ENCODE measurements at regions not wholly inside any gene's neighbourhood (a gene's known extent, or its start where the extent isn't known, plus 50 kb on each side); places are given as distances from the start of the nearest gene placed in this dataset.

DNA sequence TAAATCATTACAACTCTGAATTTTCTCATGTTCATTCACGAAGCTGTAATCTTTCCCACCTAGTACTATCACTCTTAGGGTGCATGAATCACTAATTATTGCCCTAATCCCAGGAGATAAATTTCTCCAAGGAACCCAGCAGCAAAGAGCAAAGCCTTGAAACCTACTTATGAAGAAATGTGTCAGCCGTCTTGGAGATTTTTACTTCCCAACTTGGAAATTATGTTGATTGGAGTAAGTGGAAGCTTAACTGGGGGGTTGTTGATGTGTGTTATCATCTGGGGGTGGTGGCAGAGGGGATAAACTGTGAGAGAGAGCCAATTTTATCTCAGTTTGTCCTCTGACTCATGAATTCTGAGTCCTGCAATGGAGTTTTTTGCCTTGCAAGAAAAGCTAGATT lies 440.5 kb upstream of the WWC1 start:
- Histone ChIP-seq H3K27me3 (ENCODE audit: insufficient read depth, low read depth, low read length) (peaks cover 3% of the 10 kb centered on the region), H4K20me1 (ENCODE audit: insufficient read depth) (no peaks in the 10 kb centered on the region), H3K79me2 (replicated peaks; ENCODE audit: insufficient read depth, low read length) (no peaks in the 10 kb centered on the region), H3K27ac (ENCODE audit: low read length) (no peak overlapping the region), H3K36me3 (ENCODE audit: insufficient read depth, low read length) (no peaks in the 10 kb centered on the region), H3K9ac (ENCODE audit: low read length) (no peak overlapping the region), H3K4me2 (ENCODE audit: low read length) (no peak overlapping the region), H3K9me3 (ENCODE audit: low read length) (no peaks in the 10 kb centered on the region), H3F3A (ENCODE audit: insufficient read depth, low read length, poor library complexity, severe bottlenecking) (no peaks in the 10 kb centered on the region), H3K4me3 (ENCODE audit: low read length) (no peak overlapping the region), H3K9me2 (ENCODE audit: insufficient read depth, low read length) (no peaks in the 10 kb centered on the region), H2AFZ (ENCODE audit: low read depth, low read length) (no peak overlapping the region)
- TF ChIP-seq MXI1 (conservative IDR thresholded peaks at IDR 0.05; ENCODE audit: poor library complexity, severe bottlenecking) (no peak), POLR2AphosphoS5 (IDR thresholded peaks at IDR 0.05) (no peak), EP300 (conservative IDR thresholded peaks at IDR 0.05; ENCODE audit: poor library complexity, severe bottlenecking) (no peak), EZH2 (IDR thresholded peaks at IDR 0.05; ENCODE audit: borderline replicate concordance, insufficient read depth, low read length, poor library complexity, severe bottlenecking) (no peak)
- TF ChIP-seq, protein P1, sequence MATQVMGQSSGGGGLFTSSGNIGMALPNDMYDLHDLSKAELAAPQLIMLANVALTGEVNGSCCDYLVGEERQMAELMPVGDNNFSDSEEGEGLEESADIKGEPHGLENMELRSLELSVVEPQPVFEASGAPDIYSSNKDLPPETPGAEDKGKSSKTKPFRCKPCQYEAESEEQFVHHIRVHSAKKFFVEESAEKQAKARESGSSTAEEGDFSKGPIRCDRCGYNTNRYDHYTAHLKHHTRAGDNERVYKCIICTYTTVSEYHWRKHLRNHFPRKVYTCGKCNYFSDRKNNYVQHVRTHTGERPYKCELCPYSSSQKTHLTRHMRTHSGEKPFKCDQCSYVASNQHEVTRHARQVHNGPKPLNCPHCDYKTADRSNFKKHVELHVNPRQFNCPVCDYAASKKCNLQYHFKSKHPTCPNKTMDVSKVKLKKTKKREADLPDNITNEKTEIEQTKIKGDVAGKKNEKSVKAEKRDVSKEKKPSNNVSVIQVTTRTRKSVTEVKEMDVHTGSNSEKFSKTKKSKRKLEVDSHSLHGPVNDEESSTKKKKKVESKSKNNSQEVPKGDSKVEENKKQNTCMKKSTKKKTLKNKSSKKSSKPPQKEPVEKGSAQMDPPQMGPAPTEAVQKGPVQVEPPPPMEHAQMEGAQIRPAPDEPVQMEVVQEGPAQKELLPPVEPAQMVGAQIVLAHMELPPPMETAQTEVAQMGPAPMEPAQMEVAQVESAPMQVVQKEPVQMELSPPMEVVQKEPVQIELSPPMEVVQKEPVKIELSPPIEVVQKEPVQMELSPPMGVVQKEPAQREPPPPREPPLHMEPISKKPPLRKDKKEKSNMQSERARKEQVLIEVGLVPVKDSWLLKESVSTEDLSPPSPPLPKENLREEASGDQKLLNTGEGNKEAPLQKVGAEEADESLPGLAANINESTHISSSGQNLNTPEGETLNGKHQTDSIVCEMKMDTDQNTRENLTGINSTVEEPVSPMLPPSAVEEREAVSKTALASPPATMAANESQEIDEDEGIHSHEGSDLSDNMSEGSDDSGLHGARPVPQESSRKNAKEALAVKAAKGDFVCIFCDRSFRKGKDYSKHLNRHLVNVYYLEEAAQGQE (IDR thresholded peaks at IDR 0.05; ENCODE audit: borderline replicate concordance) = no peak

DNA sequence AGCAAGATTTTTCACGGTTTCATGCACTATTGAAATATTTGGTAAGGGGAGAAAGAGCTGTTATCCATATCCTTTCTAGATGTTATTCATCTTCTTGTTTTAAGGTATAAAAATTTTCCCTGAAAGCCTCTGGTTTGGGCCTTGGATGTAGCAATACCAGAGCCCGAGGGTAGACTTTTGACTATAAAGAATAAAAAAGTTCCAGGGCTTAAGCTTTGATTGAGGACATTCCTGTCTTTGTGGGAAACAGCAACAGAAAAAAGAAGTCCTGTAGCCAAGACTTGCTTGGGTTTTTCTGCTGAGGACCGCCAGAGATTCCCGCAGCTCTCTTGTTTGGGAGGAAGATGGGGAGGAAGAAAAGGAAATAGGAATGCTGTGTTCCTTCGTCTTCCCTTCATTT lies 440.0 kb upstream of the WWC1 start:
- Histone ChIP-seq H3K9me2 (ENCODE audit: insufficient read depth, low read length) (no peaks in the 10 kb centered on the region), H3K4me3 (ENCODE audit: low read length) (no peak overlapping the region), H2AFZ (ENCODE audit: low read depth, low read length) (no peak overlapping the region), H3K4me2 (ENCODE audit: low read length) (no peak overlapping the region), H3K9ac (ENCODE audit: low read length) (no peak overlapping the region), H3K27ac (ENCODE audit: low read length) (no peak overlapping the region), H3K36me3 (ENCODE audit: insufficient read depth, low read length) (no peaks in the 10 kb centered on the region), H4K20me1 (ENCODE audit: insufficient read depth) (no peaks in the 10 kb centered on the region), H3K79me2 (replicated peaks; ENCODE audit: insufficient read depth, low read length) (no peaks in the 10 kb centered on the region), H3K9me3 (ENCODE audit: low read length) (no peaks in the 10 kb centered on the region), H3F3A (ENCODE audit: insufficient read depth, low read length, poor library complexity, severe bottlenecking) (no peaks in the 10 kb centered on the region), H3K27me3 (ENCODE audit: insufficient read depth, low read depth, low read length) (peaks cover 3% of the 10 kb centered on the region)
- no peak for TF ChIP-seq RAD21 (conservative IDR thresholded peaks at IDR 0.05)
- no peak for TF ChIP-seq MXI1 (conservative IDR thresholded peaks at IDR 0.05; ENCODE audit: poor library complexity, severe bottlenecking)
- TF ChIP-seq EZH2 (IDR thresholded peaks at IDR 0.05; ENCODE audit: borderline replicate concordance, insufficient read depth, low read length, poor library complexity, severe bottlenecking) = no peak
- TF ChIP-seq POLR2AphosphoS5 (IDR thresholded peaks at IDR 0.05) = no peak
- TF ChIP-seq, protein P1 (IDR thresholded peaks at IDR 0.05; ENCODE audit: borderline replicate concordance) = no peak
- TF ChIP-seq EP300 (conservative IDR thresholded peaks at IDR 0.05; ENCODE audit: poor library complexity, severe bottlenecking) = no peak
- no peak for TF ChIP-seq TAF1 (IDR thresholded peaks at IDR 0.05; ENCODE audit: low read depth)
- TF ChIP-seq, protein P2, sequence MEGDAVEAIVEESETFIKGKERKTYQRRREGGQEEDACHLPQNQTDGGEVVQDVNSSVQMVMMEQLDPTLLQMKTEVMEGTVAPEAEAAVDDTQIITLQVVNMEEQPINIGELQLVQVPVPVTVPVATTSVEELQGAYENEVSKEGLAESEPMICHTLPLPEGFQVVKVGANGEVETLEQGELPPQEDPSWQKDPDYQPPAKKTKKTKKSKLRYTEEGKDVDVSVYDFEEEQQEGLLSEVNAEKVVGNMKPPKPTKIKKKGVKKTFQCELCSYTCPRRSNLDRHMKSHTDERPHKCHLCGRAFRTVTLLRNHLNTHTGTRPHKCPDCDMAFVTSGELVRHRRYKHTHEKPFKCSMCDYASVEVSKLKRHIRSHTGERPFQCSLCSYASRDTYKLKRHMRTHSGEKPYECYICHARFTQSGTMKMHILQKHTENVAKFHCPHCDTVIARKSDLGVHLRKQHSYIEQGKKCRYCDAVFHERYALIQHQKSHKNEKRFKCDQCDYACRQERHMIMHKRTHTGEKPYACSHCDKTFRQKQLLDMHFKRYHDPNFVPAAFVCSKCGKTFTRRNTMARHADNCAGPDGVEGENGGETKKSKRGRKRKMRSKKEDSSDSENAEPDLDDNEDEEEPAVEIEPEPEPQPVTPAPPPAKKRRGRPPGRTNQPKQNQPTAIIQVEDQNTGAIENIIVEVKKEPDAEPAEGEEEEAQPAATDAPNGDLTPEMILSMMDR (IDR thresholded peaks at IDR 0.05; ENCODE audit: poor library complexity, severe bottlenecking) = no peak
- TF ChIP-seq SMC3 (conservative IDR thresholded peaks at IDR 0.05; ENCODE audit: poor library complexity) = no peak
